NCI-H2081 (cell line): ENCODE measurements at regions not wholly inside any gene's neighbourhood (a gene's known extent, or its start where the extent isn't known, plus 50 kb on each side); places are given as distances from the start of the nearest gene placed in this dataset.
"Not testable (repeated sequence)": the region's sequence is repeated elsewhere in the genome, so short reads cannot be mapped to it uniquely, and the experiment has no call there.

ENCODE experiments used
- DNase-seq, 2 experiments: peaks; one replicate each; lab custom pipeline; 2025; lab: John Stamatoyannopoulos, UW

DNA sequence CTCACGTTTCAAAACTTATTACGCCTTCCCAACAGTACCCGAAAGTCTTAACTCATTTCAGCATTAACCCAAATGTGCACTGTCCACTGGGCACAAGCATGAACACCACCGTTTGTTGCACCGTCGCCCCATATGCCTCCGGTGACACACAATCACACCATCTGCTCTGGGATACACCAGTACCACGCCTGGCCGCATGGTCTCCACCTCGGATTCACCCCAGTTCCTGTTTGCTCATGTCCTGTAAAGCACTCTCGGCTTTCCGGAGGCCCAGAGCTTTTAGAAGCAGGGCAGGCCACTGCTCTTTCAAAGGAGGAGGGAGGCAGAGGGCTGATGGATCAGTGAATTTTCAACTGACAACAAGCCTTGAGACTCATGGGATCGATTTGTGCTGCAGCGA, 1570.0 kb upstream of the DEFB115 start:
- no peak for DNase-seq

DNA sequence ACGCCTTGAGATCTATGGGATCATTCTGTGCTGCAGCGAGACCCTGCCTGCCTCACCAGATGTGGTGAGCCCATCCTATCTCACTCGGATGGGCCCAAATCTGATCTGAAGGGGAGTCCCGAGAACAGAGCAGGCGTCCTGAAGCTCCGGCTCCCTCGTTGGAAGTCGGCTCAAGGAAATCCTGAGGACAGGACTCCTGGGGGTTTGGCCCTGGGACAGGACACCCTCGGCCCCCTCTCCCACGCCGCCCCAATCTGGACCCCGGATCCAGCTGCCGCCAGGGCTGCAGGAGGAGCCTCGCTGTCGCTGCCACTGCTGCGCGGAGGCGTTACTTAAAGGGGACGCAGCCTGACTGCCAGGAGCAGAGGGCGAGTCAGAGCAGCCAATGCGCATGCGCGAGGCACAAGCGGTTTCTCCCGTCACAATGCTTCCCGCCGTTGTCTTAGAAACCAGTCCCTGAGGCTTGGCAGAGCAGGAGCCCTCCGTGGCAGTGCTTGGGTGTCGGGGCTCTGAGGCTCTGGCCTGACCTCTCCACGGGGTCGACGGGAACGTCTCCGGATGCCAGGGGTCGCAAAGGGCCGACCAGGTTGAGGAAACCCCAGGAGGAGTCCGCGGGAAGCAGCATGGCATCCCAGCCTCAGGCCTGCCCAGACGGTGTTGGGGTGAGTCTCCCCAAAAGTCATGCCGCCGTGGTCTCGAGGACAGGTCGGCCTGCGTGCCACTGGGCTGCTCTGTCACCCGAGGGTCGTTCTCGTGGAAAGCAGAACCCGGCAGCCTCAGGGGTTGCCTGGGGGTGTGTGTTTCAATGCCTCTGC, 1567.8 kb upstream of the DEFB115 start:
- peak; percentile 66 to 74 for DNase-seq

DNA sequence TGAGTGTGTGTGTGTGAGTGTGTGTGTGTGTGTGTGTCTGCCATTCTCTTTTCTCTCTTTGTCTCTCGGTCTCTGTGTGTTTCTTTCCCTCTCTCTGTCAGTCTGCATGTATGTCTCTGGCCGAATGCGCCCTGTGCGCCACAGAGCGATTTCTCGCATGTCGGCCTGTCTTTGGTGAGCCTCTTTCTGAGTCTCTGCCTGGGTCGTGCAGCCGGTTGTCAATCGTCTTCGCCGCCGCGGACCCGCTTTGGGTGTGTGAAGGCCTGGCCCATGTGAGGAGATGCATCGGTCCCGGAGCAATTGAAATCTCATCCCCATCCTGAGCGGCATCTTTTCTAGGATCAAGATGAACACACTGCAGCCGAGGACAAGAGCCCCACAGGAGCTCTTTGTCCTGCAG, 1567.2 kb upstream of the DEFB115 start:
- no peak for DNase-seq

DNA sequence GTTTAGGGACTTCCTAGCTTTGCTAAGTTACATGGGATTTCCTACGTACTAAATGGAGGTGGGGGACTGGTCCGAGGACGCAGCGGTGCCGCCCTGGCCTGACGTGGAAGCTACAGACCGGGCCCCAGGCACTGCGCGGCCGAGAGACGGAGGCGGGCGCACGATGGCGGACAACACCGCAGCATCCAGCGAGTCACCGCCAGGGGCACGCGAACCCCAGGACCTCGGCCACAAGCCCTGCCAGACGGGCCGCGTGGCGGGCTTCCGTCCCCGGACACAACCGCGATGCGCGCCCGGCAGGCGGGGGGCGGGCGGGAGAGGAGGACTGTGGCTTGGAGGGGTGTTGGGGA, 1516.9 kb upstream of the DEFB115 start:
- no peak for DNase-seq

DNA sequence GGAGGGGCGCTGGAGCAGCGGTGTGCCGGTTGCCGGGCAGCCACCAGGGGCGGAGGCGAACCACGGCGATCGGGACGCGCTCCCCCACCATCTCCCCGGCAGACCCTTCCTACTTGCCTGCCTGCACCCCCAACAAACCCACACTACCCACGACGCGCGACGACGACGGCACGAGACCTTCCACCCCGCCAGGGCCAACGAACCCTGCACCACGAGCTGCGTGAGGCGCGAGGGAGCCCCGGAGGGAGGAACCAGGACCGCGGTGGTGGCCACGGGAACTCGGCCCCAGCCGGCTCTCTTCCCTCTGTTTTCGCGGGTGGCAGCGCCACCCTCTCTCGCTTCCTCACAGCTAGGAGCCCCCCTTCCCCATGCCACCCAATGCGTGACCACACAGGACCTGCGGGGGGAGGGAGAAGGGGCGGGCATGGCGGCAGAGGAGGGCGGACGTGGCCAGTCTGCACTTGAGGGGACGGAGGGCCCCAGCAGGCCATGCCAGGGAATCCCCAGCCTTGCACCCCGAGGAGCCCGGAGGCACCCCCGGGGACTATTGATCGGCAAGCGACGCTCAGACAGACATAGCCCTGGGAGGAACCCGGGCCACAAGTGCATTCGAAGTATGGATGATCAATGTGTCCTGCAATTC, 1516.4 kb upstream of the DEFB115 start:
- DNase-seq: no peak

GRCh38 chr20:29741594-29741893, 1515.9 kb upstream of the DEFB115 start:
- DNase-seq: no peak

GRCh38 chr20:29741894-29742698, 1515.4 kb upstream of the DEFB115 start:
- no peak for DNase-seq

DNA sequence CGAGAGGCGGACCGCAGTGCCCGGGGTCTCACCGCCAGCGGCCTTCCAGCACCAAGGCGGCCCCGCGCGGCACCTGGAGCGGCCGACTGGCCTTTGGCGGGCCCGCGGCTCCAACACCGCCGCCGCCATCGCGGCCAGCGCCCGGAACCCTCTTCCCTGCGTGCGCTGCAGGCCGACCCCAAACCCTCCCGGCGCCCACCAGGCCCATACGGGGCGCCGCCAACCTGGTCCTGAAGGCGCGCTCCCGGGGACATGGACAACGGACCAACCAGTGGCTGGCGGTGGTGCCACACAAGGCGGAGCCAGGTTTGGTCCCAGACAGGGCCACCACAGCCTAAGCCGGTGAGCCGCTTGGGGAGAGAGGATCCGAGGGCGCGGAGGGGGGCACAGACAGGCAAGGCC, 1514.8 kb upstream of the DEFB115 start:
- DNase-seq: no peak

DNA sequence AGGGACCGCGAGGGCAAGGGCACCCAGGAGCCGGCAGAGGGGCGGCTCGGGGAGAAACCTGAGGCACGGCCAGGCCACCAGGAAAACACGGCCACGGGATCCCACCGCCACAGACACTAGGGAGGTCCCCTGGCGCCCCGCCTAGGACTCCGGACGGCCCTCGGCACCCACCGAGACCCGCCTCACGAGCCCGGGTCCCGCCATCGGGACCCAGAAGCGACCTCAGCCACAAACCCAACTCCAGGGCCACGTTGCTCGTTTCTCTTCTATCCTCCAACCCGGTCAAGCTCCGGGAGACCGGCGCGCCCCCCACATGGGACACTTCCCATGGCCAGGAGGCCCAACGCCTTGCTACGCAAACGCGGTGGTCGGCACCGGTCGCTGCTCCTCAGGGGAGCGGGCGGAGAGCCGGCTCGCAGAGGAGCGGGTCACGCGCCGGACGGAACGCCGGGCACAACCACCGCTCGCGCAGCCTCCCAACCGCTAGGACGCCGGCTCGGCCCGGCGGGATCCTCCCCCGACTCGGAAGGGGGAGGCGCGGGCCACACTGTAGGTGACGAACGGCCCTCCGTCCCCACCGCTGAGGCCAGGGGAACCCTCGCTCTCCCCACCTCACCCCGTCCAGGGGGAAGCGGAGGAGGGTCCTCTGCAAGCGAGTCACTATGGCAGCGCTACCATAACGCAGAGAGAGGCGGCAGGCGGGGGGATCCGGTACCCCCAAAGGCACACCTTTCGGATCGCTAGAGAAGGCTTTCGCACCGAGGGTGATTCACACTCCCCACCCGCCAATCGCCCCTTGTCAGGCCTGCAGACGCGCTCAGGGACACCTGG, 1514.1 kb upstream of the DEFB115 start:
- no peak for DNase-seq

GRCh38 chr20:29744071-29744470, 1513.4 kb upstream of the DEFB115 start:
- no peak for DNase-seq

GRCh38 chr20:29745534-29746245, 1511.8 kb upstream of the DEFB115 start:
- not testable (repeated sequence) for DNase-seq

GRCh38 chr20:29750268-29750899, 1507.1 kb upstream of the DEFB115 start:
- no peak for DNase-seq

DNA sequence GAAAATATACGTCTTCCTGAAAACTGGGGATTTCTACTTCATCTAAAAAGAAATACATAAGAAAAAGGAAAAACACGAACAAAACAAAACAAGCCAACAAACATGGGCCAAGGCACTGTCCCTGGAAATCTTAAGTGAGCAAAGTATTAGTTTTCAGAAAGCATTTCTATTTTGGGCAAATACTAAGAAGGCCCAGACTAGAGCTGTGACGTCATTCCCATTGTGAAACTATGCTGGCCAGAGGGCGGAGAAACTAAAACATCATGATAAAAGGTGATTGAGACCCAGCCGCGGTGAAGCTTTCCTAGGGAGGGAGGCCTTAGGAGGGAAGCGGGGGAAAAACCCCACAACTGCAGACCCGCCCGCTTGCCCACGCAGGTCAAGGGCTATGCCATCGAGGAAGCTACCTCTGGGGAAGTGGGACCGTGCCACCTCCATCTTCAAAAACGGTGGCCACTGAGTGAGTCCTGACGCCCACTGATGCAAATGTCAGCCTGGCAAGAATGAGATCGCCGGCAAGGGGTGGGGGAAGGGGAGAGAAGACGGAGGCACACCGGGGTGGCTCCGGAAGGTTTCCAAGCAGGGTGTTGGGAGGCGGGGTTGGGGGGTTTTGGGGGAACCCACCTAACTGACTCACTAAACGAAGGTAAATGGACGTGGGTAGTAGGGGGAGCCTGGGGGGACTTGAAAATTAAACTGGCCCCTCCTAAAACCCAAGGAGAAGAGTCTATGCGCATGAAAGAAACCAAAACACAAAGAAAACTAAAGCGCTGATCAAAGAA, 1504.6 kb upstream of the DEFB115 start:
- DNase-seq: not testable (repeated sequence)

DNA sequence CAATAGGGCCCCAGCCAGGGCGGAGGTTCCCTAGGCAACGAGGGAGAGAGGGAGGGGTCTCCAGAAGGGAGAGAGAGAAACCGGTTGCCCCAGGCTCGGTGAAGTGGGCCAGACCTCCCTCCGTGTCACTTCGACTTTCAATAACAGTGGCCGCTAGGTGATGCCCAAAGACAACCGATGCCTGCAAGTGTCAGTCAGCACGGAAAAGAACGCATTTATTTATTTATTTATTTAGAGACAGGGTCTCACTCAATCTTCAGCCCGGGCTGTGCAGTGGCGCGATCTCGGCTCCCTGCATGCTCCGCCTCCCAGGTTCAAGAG, 1504.1 kb upstream of the DEFB115 start:
- not testable (repeated sequence) for DNase-seq

GRCh38 chr20:29753879-29754278, 1503.6 kb upstream of the DEFB115 start:
- not testable (repeated sequence) for DNase-seq

DNA sequence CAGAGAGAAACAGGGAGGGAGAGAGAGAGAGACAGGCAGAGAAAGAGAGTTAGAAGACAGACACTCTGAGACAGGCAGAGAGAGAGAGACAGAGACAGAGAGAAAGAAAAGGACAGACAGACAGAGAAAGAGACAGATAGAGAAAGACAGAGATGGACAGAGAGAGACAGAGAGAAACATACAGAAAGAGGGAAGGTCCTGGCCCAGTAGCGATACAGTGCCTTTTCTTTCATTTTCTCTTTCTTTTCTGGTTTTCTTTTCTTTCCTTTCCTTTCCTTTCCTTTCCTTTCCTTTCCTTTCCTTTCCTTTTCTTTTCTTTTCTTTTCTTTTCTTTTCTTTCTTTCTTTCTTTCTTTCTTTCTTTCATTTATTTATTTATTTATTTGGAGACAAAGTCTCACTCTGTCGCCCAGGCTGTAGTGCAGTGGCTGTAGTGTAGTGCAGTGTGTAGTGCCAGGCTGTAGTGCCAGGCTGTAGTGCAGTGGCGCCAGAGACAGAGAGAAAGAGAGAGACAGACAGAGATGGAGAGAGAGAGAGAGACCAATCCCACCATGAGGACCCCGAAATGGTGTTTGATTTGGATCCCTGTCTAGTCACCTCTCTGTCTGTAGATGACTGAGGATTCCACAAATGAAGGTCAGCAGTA, 1501.5 kb upstream of the DEFB115 start:
- DNase-seq: not testable (repeated sequence)

- DNase-seq: no peak
These were observed 1500.8 kb upstream of the DEFB115 start for GRCh38 chr20:29756664-29757063.

DNA sequence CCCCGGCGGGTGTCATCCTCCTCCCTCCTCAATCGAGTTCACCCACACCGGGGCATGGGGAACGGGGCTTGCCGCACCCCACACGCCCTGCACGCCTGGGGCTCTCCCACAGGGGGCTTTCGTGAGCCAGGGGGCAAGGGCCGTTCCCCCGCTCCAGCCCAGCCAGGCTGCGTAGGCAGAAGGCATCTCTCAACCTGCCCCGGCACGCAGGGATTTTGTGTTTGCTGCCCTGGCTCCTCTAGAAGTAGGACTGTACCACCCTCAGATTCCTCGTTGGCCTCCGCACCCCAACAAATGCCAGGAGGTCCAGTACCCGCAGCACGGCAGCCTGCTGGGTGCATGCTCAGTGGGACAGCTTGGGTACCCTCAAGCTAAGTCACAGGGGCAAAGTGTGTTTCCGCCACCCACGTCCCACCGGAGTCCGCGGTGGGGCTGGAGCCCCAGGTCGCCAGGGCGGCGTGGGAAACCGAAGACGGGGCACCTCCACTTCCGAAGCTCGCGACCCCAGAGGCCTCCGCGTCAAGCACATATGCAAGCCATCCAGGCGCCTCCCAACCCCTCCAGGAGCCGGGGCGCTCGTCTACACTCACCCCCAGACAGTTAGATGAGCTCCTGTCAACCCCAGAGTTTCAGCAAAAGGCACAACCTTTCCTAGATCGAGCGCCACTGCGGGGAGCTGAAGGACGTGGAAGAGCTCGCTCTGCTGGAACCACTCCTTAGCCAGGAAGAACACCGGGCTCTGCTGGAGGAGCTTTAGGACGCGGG, 1495.7 kb upstream of the DEFB115 start:
- DNase-seq: not testable (repeated sequence)

DNA sequence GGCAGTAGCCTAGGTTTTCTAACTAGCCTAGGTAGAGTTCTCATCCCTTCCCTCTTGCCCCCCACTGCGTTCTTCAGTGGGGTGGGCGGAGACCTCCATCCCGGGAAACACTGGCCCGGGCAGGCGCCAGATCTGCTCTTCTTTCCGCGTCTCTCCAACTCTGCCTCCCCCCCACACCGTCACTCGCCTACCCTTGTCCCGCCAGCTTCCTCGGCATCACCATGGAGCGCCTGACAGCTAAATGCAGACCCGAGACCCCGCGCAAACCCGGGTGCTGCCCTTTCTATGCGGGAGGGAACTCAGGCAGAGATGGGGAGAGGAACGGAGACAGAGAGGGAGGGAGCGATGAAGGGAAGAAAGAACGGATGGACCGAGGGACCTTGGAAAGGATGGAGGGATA, 1494.8 kb upstream of the DEFB115 start:
- no peak for DNase-seq
